ENCODE measurements at regions not wholly inside any gene's neighbourhood (a gene's known extent, or its start where the extent isn't known, plus 50 kb on each side); places are given as distances from the start of the nearest gene placed in this dataset.

GRCh38 chr1:112092656-112093371 lies 103.3 kb upstream of the KCND3 start:
- Histone ChIP-seq H3K9ac (no peak overlapping the region), H3K79me2 (ENCODE audit: low read depth) (no peaks in the 10 kb centered on the region), H3K4me3 (no peak overlapping the region), H2AFZ (replicated peaks) (no peak overlapping the region), H3K4me2 (no peak overlapping the region), H3K9me3 (ENCODE audit: low read depth) (no peaks in the 10 kb centered on the region), H4K20me1 (ENCODE audit: low read depth) (no peaks in the 10 kb centered on the region), H3K36me3 (no peaks in the 10 kb centered on the region), H3K4me1 (peaks cover 12% of the 10 kb centered on the region), H3K27me3 (no peaks in the 10 kb centered on the region), H3K27ac (no peak overlapping the region), H3F3A (ENCODE audit: low read depth) (no peaks in the 10 kb centered on the region)
- no peak for DNase-seq (ENCODE audit: low spot score)
- H3K27ac Mint-ChIP-seq, result no peak overlapping the region
- H3K27me3 Mint-ChIP-seq (ENCODE audit: insufficient read depth, low read depth), result peaks cover 9% of the 10 kb centered on the region
- no peaks in the 10 kb centered on the region for H3K9me3 Mint-ChIP-seq
- no peak overlapping the region for H3K4me3 Mint-ChIP-seq
- no peaks in the 10 kb centered on the region for H3K4me1 Mint-ChIP-seq
- H3K36me3 Mint-ChIP-seq, result no peaks in the 10 kb centered on the region
- TF ChIP-seq EZH2phosphoT487 (IDR thresholded peaks at IDR 0.05) (no peak), EZH2 (IDR thresholded peaks at IDR 0.05) (no peak), CTCF (IDR thresholded peaks at IDR 0.05) (no peak)

- H3K4me3 ChIP-seq, result no peak overlapping the region
- no peaks in the 10 kb centered on the region for H4K20me1 ChIP-seq (ENCODE audit: low read depth)
- H2AFZ ChIP-seq (replicated peaks), result no peak overlapping the region
- H3K27ac ChIP-seq, result no peak overlapping the region
- peaks cover 12% of the 10 kb centered on the region for H3K4me1 ChIP-seq
- TF ChIP-seq EZH2phosphoT487 (IDR thresholded peaks at IDR 0.05), result no peak
- no peak for TF ChIP-seq CTCF (IDR thresholded peaks at IDR 0.05)
- no peak for TF ChIP-seq EZH2 (IDR thresholded peaks at IDR 0.05)
- H3K79me2 ChIP-seq (ENCODE audit: low read depth), result no peaks in the 10 kb centered on the region
- no peaks in the 10 kb centered on the region for H3K9me3 ChIP-seq (ENCODE audit: low read depth)
- H3K27me3 Mint-ChIP-seq (ENCODE audit: insufficient read depth, low read depth), result peaks cover 9% of the 10 kb centered on the region
- H3K36me3 Mint-ChIP-seq, result no peaks in the 10 kb centered on the region
- H3K4me1 Mint-ChIP-seq, result no peaks in the 10 kb centered on the region
- H3K27ac Mint-ChIP-seq, result no peak overlapping the region
- H3K27me3 ChIP-seq, result no peaks in the 10 kb centered on the region
- H3K9me3 Mint-ChIP-seq, result no peaks in the 10 kb centered on the region
- H3K36me3 ChIP-seq, result no peaks in the 10 kb centered on the region
- H3F3A ChIP-seq (ENCODE audit: low read depth), result no peaks in the 10 kb centered on the region
- no peak overlapping the region for H3K4me3 Mint-ChIP-seq
- H3K9ac ChIP-seq, result no peak overlapping the region
- no peak for DNase-seq (ENCODE audit: low spot score)
- H3K4me2 ChIP-seq, result no peak overlapping the region
These were observed 103.9 kb upstream of the KCND3 start for GRCh38 chr1:112093372-112093694.

- no peak overlapping the region for H3K27ac Mint-ChIP-seq
- no peaks in the 10 kb centered on the region for H3K36me3 Mint-ChIP-seq
- H3K27ac ChIP-seq, result no peak overlapping the region
- no peaks in the 10 kb centered on the region for H3K36me3 ChIP-seq
- no peaks in the 10 kb centered on the region for H3F3A ChIP-seq (ENCODE audit: low read depth)
- H3K4me1 ChIP-seq, result no peaks in the 10 kb centered on the region
- H3K4me2 ChIP-seq, result no peak overlapping the region
- H2AFZ ChIP-seq (replicated peaks), result no peak overlapping the region
- H3K9me3 Mint-ChIP-seq, result no peaks in the 10 kb centered on the region
- TF ChIP-seq EZH2 (IDR thresholded peaks at IDR 0.05), result no peak
- no peak for TF ChIP-seq EZH2phosphoT487 (IDR thresholded peaks at IDR 0.05)
- no peak for TF ChIP-seq CTCF (IDR thresholded peaks at IDR 0.05)
- H3K27me3 Mint-ChIP-seq (ENCODE audit: insufficient read depth, low read depth), result peaks cover 3% of the 10 kb centered on the region
- H3K4me1 Mint-ChIP-seq, result no peaks in the 10 kb centered on the region
- no peak overlapping the region for H3K4me3 Mint-ChIP-seq
- H3K4me3 ChIP-seq, result no peak overlapping the region
- H3K79me2 ChIP-seq (ENCODE audit: low read depth), result no peaks in the 10 kb centered on the region
- H3K9me3 ChIP-seq (ENCODE audit: low read depth), result no peaks in the 10 kb centered on the region
- no peak overlapping the region for H3K9ac ChIP-seq
- DNase-seq (ENCODE audit: low spot score), result no peak
- no peaks in the 10 kb centered on the region for H3K27me3 ChIP-seq
- no peaks in the 10 kb centered on the region for H4K20me1 ChIP-seq (ENCODE audit: low read depth)
These were observed 110.5 kb upstream of the KCND3 start for GRCh38 chr1:112099979-112100378.
